Panc1 (cell line): ENCODE measurements at regions not wholly inside any gene's neighbourhood (a gene's known extent, or its start where the extent isn't known, plus 50 kb on each side); places are given as distances from the start of the nearest gene placed in this dataset.
"Not testable (repeated sequence)": the region's sequence is repeated elsewhere in the genome, so short reads cannot be mapped to it uniquely, and the experiment has no call there.

Experiments used
- POLR2AphosphoS5 ChIP-seq: IDR thresholded peaks from 2 replicates; pipeline ENCODE4 v1.6.1; 2012; ENCODE audit warnings: mild to moderate bottlenecking, low read depth, low read length, moderate library complexity
- TF ChIP-seq, protein P1 (sequence below): fragments of 450-650 bp; IDR thresholded peaks from 2 replicates; pipeline ENCODE4 v1.5.1; 2017; ENCODE audit warnings: mild to moderate bottlenecking
- TF ChIP-seq, protein P2 (sequence below), 2 experiments: IDR thresholded peaks; 2 replicates each; pipeline ENCODE4 v1.6.1; 2011 to 2012; ENCODE audit warnings: low read depth in 2 of 2, control low read depth in 1 of 2, low read length in 1 of 2, mild to moderate bottlenecking in 1 of 2, moderate library complexity in 1 of 2; ENCODE audit not compliant: insufficient read depth in 1 of 2

DNA sequence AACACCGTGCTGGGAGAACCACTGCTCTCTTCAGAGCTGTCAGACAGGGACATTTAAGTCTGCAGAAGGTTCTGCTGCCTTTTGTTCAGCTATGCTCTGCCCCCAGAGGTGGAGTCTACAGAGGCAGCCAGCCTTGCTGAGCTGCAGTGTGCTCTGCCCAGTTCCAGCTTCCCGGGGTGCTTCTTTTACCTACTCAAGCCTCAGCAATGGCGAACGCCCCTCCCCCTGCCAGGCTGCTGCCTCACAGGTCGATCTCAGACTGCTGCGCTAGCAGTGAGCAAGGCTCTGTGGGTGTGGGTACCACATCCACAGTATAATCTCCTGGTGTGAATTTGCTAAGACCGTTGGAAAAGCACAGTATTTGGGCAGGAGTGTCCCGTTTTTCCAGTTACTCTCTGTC lies 133.1 kb upstream of the PHYHIPL start:
- TF ChIP-seq, protein P1, sequence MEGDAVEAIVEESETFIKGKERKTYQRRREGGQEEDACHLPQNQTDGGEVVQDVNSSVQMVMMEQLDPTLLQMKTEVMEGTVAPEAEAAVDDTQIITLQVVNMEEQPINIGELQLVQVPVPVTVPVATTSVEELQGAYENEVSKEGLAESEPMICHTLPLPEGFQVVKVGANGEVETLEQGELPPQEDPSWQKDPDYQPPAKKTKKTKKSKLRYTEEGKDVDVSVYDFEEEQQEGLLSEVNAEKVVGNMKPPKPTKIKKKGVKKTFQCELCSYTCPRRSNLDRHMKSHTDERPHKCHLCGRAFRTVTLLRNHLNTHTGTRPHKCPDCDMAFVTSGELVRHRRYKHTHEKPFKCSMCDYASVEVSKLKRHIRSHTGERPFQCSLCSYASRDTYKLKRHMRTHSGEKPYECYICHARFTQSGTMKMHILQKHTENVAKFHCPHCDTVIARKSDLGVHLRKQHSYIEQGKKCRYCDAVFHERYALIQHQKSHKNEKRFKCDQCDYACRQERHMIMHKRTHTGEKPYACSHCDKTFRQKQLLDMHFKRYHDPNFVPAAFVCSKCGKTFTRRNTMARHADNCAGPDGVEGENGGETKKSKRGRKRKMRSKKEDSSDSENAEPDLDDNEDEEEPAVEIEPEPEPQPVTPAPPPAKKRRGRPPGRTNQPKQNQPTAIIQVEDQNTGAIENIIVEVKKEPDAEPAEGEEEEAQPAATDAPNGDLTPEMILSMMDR = not testable (repeated sequence)
- TF ChIP-seq POLR2AphosphoS5 = not testable (repeated sequence)
- TF ChIP-seq, protein P2, sequence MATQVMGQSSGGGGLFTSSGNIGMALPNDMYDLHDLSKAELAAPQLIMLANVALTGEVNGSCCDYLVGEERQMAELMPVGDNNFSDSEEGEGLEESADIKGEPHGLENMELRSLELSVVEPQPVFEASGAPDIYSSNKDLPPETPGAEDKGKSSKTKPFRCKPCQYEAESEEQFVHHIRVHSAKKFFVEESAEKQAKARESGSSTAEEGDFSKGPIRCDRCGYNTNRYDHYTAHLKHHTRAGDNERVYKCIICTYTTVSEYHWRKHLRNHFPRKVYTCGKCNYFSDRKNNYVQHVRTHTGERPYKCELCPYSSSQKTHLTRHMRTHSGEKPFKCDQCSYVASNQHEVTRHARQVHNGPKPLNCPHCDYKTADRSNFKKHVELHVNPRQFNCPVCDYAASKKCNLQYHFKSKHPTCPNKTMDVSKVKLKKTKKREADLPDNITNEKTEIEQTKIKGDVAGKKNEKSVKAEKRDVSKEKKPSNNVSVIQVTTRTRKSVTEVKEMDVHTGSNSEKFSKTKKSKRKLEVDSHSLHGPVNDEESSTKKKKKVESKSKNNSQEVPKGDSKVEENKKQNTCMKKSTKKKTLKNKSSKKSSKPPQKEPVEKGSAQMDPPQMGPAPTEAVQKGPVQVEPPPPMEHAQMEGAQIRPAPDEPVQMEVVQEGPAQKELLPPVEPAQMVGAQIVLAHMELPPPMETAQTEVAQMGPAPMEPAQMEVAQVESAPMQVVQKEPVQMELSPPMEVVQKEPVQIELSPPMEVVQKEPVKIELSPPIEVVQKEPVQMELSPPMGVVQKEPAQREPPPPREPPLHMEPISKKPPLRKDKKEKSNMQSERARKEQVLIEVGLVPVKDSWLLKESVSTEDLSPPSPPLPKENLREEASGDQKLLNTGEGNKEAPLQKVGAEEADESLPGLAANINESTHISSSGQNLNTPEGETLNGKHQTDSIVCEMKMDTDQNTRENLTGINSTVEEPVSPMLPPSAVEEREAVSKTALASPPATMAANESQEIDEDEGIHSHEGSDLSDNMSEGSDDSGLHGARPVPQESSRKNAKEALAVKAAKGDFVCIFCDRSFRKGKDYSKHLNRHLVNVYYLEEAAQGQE (IDR thresholded peaks at IDR 0.05; ENCODE audit: insufficient read depth in 1 of 2, low read depth in 2 of 2, low read length in 1 of 2) = not testable (repeated sequence)
